ENCODE measurements at regions not wholly inside any gene's neighbourhood (a gene's known extent, or its start where the extent isn't known, plus 50 kb on each side); places are given as distances from the start of the nearest gene placed in this dataset.

GRCh38 chr1:168782559-168783116, 53.6 kb upstream of the DPT start:
- no peak overlapping the region for H3K4me3 ChIP-seq (ENCODE audit: low read depth, low read length)
- H3K27me3 ChIP-seq (ENCODE audit: control insufficient read depth, insufficient read depth, low read length) = no peaks in the 10 kb centered on the region
- H3K36me3 ChIP-seq (ENCODE audit: control insufficient read depth, insufficient read depth, low read length) = no peaks in the 10 kb centered on the region
- no peak for TF ChIP-seq CTCF (IDR thresholded peaks at IDR 0.05; ENCODE audit: insufficient read depth, low read length, poor library complexity, severe bottlenecking)
- no peak for DNase-seq (ENCODE audit: low read depth)

GRCh38 chr1:168783458-168784210, 54.6 kb upstream of the DPT start:
- Histone ChIP-seq H3K4me3 (ENCODE audit: low read depth, low read length) (no peak overlapping the region), H3K36me3 (ENCODE audit: control insufficient read depth, insufficient read depth, low read length) (no peaks in the 10 kb centered on the region), H3K27me3 (ENCODE audit: control insufficient read depth, insufficient read depth, low read length) (no peaks in the 10 kb centered on the region)
- DNase-seq (ENCODE audit: low read depth) = no peak
- TF ChIP-seq CTCF (IDR thresholded peaks at IDR 0.05; ENCODE audit: insufficient read depth, low read length, poor library complexity, severe bottlenecking) = no peak

- no peak overlapping the region for H3K4me3 ChIP-seq (ENCODE audit: low read depth, low read length)
- no peak for TF ChIP-seq CTCF (IDR thresholded peaks at IDR 0.05; ENCODE audit: insufficient read depth, low read length, poor library complexity, severe bottlenecking)
- no peak for DNase-seq (ENCODE audit: low read depth)
- no peaks in the 10 kb centered on the region for H3K27me3 ChIP-seq (ENCODE audit: control insufficient read depth, insufficient read depth, low read length)
- no peaks in the 10 kb centered on the region for H3K36me3 ChIP-seq (ENCODE audit: control insufficient read depth, insufficient read depth, low read length)
Observed at GRCh38 chr1:168786476-168787330, 57.7 kb upstream of the DPT start.

- no peak for TF ChIP-seq CTCF (IDR thresholded peaks at IDR 0.05; ENCODE audit: insufficient read depth, low read length, poor library complexity, severe bottlenecking)
- H3K27me3 ChIP-seq (ENCODE audit: control insufficient read depth, insufficient read depth, low read length) = no peaks in the 10 kb centered on the region
- DNase-seq (ENCODE audit: low read depth) = no peak
- no peak overlapping the region for H3K4me3 ChIP-seq (ENCODE audit: low read depth, low read length)
- no peaks in the 10 kb centered on the region for H3K36me3 ChIP-seq (ENCODE audit: control insufficient read depth, insufficient read depth, low read length)
Observed at GRCh38 chr1:168788258-168788657, 59.3 kb upstream of the DPT start.

GRCh38 chr1:168789501-168789900, 60.5 kb upstream of the DPT start:
- Histone ChIP-seq H3K4me3 (ENCODE audit: low read depth, low read length) (no peak overlapping the region), H3K36me3 (ENCODE audit: control insufficient read depth, insufficient read depth, low read length) (no peaks in the 10 kb centered on the region), H3K27me3 (ENCODE audit: control insufficient read depth, insufficient read depth, low read length) (no peaks in the 10 kb centered on the region)
- no peak for DNase-seq (ENCODE audit: low read depth)
- TF ChIP-seq CTCF (IDR thresholded peaks at IDR 0.05; ENCODE audit: insufficient read depth, low read length, poor library complexity, severe bottlenecking) = no peak
